ENCODE measurements at regions not wholly inside any gene's neighbourhood (a gene's known extent, or its start where the extent isn't known, plus 50 kb on each side); places are given as distances from the start of the nearest gene placed in this dataset.

DNA sequence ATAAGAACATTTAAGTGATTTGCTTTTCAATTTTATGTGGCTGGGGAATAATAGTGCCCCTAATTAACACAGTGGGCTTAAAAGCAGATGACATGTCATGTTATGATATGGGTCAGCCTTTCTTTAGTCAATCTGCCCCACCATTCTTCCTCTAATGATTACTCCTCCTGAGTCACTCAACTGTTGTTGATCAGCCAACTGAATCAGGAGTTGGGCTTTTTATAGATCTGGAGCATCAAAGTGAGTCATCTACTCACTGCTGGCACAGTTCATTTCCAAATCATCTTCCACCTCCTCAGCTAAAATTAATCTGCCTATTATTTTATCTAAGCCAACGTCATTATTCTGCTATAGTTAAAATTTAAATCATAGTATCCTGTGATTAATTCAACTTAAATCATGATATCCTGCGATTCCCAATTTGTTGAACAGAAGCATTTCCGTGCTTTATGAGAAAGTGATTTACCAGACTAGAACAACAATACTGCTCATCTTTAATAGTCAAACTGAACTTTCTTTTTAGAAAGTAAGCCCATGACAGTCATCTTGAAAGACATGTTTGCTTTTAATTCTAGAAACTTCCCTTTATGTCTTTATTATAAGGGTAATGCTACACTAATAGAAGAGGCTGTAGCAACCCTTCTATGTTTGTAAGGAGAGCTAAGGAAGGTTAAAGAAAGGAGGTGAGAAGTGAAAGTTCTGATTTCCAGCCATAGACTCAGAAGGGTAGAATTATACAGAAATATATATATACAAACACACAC, 551.4 kb downstream of the TBC1D4 start:
- no peak overlapping the region for H3K4me3 Mint-ChIP-seq
- H3K9me3 Mint-ChIP-seq: peaks cover 9% of the 10 kb centered on the region
- H3K4me1 Mint-ChIP-seq (ENCODE audit: low read depth): no peaks in the 10 kb centered on the region
- H3K27ac Mint-ChIP-seq: no peak overlapping the region
- no peaks in the 10 kb centered on the region for H3K36me3 Mint-ChIP-seq (ENCODE audit: low read depth)
- H3K27me3 Mint-ChIP-seq: no peaks in the 10 kb centered on the region

DNA sequence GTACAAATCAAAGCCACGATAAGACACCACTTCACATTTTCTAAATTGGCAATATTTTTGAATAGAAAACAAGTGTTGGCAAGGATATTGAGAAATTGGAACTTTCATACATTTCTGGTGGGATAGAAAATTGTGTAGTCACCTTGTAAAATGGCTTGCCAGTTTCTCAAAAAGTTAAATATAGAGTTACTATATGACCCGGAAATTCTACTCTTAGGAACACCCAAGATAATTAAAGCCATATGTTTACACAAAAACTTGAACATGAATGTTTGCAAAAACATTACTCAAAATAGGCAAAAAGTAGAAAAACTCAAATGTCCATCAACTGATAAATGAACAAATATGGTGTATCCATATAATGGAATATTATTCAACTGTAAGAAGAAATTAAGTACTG, 552.5 kb downstream of the TBC1D4 start:
- Mint-ChIP-seq H3K9me3 (peaks cover 8% of the 10 kb centered on the region), H3K27me3 (no peaks in the 10 kb centered on the region), H3K36me3 (ENCODE audit: low read depth) (no peaks in the 10 kb centered on the region), H3K4me3 (no peak overlapping the region), H3K27ac (no peak overlapping the region), H3K4me1 (ENCODE audit: low read depth) (no peaks in the 10 kb centered on the region)

DNA sequence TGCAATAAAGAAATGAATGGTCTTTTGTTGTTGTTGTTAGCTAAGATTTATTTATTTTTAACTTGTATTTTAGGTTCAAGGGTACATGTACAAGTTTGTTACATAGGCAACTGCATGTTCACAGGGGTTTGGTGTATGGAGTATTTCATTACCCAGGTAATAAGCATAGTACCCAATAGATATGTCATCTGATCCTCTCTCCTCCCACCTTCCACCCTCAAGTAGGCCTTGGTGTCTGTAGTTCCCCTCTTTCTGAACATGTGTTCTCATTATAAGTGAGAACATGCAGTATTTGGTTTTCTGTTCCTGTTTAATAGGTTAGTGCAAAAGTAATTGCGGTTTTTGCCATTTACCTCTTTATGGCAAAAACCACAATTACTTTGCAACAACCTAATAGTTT, 554.1 kb downstream of the TBC1D4 start:
- H3K4me1 Mint-ChIP-seq (ENCODE audit: low read depth): no peaks in the 10 kb centered on the region
- no peak overlapping the region for H3K4me3 Mint-ChIP-seq
- H3K27ac Mint-ChIP-seq: no peak overlapping the region
- H3K9me3 Mint-ChIP-seq: peaks cover 12% of the 10 kb centered on the region
- H3K36me3 Mint-ChIP-seq (ENCODE audit: low read depth): no peaks in the 10 kb centered on the region
- H3K27me3 Mint-ChIP-seq: no peaks in the 10 kb centered on the region

GRCh38 chr13:74922963-74923362, 559.0 kb downstream of the TBC1D4 start:
- H3K4me3 Mint-ChIP-seq: no peak overlapping the region
- H3K27me3 Mint-ChIP-seq: no peaks in the 10 kb centered on the region
- H3K9me3 Mint-ChIP-seq: peaks cover 12% of the 10 kb centered on the region
- no peaks in the 10 kb centered on the region for H3K36me3 Mint-ChIP-seq (ENCODE audit: low read depth)
- no peak overlapping the region for H3K27ac Mint-ChIP-seq
- H3K4me1 Mint-ChIP-seq (ENCODE audit: low read depth): no peaks in the 10 kb centered on the region

- Mint-ChIP-seq H3K36me3 (ENCODE audit: low read depth) (no peaks in the 10 kb centered on the region), H3K4me1 (ENCODE audit: low read depth) (no peaks in the 10 kb centered on the region), H3K27me3 (no peaks in the 10 kb centered on the region), H3K9me3 (peaks cover 10% of the 10 kb centered on the region), H3K4me3 (no peak overlapping the region), H3K27ac (no peak overlapping the region)
These were observed 560.6 kb downstream of the TBC1D4 start for GRCh38 chr13:74921326-74921725.

DNA sequence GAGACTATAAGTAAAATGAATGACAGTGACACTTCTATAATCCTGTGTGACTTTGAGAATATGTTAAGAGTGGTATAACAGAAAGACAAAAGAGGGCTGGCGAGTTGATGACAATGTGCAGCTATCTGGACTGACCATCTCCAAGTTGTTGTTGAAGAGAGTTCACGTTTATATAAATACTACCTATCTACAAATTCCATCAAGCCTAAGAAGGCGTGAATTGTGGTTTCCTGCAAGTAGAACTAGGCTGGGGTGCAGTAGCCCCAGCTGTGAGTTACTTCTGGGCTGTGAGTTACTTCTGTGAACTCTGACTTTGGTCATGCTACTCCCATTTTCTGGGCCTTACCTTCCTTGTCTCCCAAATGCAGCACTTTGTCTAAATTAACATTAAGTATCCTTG, 561.0 kb downstream of the TBC1D4 start:
- H3K27ac Mint-ChIP-seq: no peak overlapping the region
- H3K9me3 Mint-ChIP-seq: peaks cover 6% of the 10 kb centered on the region
- no peaks in the 10 kb centered on the region for H3K4me1 Mint-ChIP-seq (ENCODE audit: low read depth)
- no peak overlapping the region for H3K4me3 Mint-ChIP-seq
- H3K27me3 Mint-ChIP-seq: no peaks in the 10 kb centered on the region
- no peaks in the 10 kb centered on the region for H3K36me3 Mint-ChIP-seq (ENCODE audit: low read depth)

DNA sequence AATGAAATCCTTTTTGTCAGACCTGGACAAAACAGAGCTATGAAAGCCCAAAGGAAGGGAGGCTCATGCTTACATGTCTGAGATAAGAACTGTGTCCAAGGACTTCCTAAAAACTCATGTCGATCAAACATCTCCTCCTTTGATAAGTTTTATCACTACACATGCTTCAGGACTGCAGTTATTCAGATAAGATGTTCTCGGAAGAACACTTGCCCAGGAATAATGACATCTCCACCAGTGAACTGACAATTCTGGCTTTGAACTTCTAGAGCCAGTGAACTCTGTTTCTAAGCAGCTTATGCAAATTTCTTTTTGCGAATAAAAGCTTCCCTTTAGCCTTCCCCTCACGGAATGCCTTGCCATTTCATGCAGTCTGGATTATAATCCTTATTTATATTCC, 561.6 kb downstream of the TBC1D4 start:
- H3K4me1 Mint-ChIP-seq (ENCODE audit: low read depth): no peaks in the 10 kb centered on the region
- H3K4me3 Mint-ChIP-seq: no peak overlapping the region
- no peak overlapping the region for H3K27ac Mint-ChIP-seq
- peaks cover 4% of the 10 kb centered on the region for H3K9me3 Mint-ChIP-seq
- no peaks in the 10 kb centered on the region for H3K36me3 Mint-ChIP-seq (ENCODE audit: low read depth)
- no peaks in the 10 kb centered on the region for H3K27me3 Mint-ChIP-seq

GRCh38 chr13:74919914-74920313, 562.1 kb downstream of the TBC1D4 start:
- Mint-ChIP-seq H3K4me1 (ENCODE audit: low read depth) (no peaks in the 10 kb centered on the region), H3K27ac (no peak overlapping the region), H3K4me3 (no peak overlapping the region), H3K27me3 (no peaks in the 10 kb centered on the region), H3K9me3 (peaks cover 4% of the 10 kb centered on the region), H3K36me3 (ENCODE audit: low read depth) (no peaks in the 10 kb centered on the region)

DNA sequence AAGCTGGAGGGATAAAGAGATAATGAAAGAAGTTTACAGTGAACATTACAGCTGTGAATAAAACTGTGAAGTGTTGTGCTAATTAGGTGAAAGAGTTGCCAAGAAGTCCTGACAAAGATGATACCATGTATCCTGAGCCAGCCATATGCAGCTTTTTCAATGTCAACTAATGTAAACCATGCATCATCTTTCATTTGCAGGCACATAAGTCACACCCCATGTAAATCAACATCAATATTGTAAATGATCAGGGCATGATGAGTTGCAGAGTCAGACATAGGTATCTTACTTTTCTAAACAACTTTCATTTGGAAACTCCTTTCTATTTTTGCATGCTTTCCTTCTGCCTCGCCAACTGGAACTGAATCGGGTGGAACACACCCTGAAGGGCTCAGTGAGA, 569.1 kb downstream of the TBC1D4 start:
- Mint-ChIP-seq H3K4me1 (ENCODE audit: low read depth) (no peaks in the 10 kb centered on the region), H3K36me3 (ENCODE audit: low read depth) (no peaks in the 10 kb centered on the region)

GRCh38 chr13:74910415-74910814, 571.6 kb downstream of the TBC1D4 start:
- Mint-ChIP-seq H3K4me1 (ENCODE audit: low read depth) (no peaks in the 10 kb centered on the region), H3K36me3 (ENCODE audit: low read depth) (no peaks in the 10 kb centered on the region), H3K27me3 (no peaks in the 10 kb centered on the region), H3K9me3 (no peaks in the 10 kb centered on the region), H3K4me3 (no peak overlapping the region), H3K27ac (no peak overlapping the region)

More for the DNA sequence above, 569.1 kb downstream of the TBC1D4 start:
- no peaks in the 10 kb centered on the region for H3K9me3 Mint-ChIP-seq
- no peak overlapping the region for H3K4me3 Mint-ChIP-seq
- H3K27ac Mint-ChIP-seq: no peak overlapping the region
- no peaks in the 10 kb centered on the region for H3K27me3 Mint-ChIP-seq

DNA sequence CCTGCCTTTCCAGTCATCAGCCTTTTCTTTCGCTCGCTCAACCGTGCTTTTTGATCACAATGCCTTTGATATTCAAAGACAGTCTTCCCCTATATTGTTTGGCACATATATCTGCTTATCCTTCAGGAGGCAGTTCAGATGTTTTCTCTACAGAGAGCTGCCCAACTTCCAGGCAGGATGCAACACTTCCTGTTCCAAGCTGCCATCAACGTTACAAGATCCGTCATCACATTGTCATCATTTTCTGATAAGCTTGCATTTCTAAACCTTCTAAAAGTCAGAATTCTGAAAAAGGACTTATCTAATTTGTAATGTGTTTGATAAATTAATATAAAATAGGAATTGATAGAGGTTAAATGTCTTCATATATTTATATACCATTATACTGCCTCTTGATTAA, 574.2 kb downstream of the TBC1D4 start:
- Mint-ChIP-seq H3K4me1 (ENCODE audit: low read depth) (no peaks in the 10 kb centered on the region), H3K36me3 (ENCODE audit: low read depth) (no peaks in the 10 kb centered on the region), H3K9me3 (no peaks in the 10 kb centered on the region), H3K27me3 (no peaks in the 10 kb centered on the region), H3K4me3 (no peak overlapping the region), H3K27ac (no peak overlapping the region)

DNA sequence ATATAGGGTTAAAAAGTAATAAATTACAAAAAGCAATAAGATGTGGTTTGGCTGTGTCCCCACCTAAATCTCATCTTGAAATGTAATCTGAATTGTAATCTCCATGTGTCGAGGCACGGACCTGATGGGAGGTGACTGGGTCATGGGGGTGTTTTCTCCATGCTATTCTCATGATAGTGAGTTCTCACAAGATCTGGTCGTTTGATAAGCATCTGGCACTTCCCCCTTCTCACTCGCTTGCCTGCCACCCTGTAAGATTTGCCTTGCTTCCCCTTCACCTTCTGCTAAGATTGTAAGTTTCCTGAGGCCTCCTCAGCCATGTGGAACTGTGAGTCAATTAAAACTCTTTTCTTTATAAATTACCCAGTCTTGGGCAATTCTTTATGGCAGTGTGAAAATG, 577.4 kb downstream of the TBC1D4 start:
- Mint-ChIP-seq H3K4me3 (no peak overlapping the region), H3K27ac (no peak overlapping the region), H3K36me3 (ENCODE audit: low read depth) (no peaks in the 10 kb centered on the region), H3K9me3 (no peaks in the 10 kb centered on the region), H3K4me1 (ENCODE audit: low read depth) (no peaks in the 10 kb centered on the region), H3K27me3 (no peaks in the 10 kb centered on the region)

- H3K4me1 Mint-ChIP-seq (ENCODE audit: low read depth): no peaks in the 10 kb centered on the region
- H3K27ac Mint-ChIP-seq: no peak overlapping the region
- H3K27me3 Mint-ChIP-seq: peaks cover 4% of the 10 kb centered on the region
- H3K4me3 Mint-ChIP-seq: no peak overlapping the region
- H3K9me3 Mint-ChIP-seq: no peaks in the 10 kb centered on the region
- H3K36me3 Mint-ChIP-seq (ENCODE audit: low read depth): no peaks in the 10 kb centered on the region
These were observed 586.8 kb downstream of the TBC1D4 start for GRCh38 chr13:74895042-74895796.

DNA sequence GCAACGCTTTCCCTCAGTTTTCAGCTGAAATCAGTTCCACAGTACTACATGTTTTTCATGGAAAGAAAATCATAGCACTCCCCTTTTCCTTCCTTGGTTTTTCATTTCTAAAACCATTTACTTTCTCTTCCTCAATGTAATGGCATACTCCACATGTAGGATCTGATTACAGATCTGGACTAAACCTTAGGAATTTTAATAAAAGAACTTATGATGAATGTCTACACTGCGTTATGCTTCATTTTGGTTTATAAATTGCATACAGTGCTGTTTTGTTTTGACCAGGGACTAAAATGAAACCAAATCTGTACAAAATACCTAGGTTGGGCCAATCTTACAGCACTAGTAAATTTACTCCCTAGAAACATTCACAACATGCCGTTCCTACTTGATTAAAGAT, 589.9 kb downstream of the TBC1D4 start:
- Mint-ChIP-seq H3K27ac (no peak overlapping the region), H3K9me3 (no peaks in the 10 kb centered on the region), H3K4me1 (ENCODE audit: low read depth) (no peaks in the 10 kb centered on the region), H3K27me3 (no peaks in the 10 kb centered on the region), H3K36me3 (ENCODE audit: low read depth) (no peaks in the 10 kb centered on the region), H3K4me3 (no peak overlapping the region)

- no peaks in the 10 kb centered on the region for H3K9me3 Mint-ChIP-seq
- H3K4me1 Mint-ChIP-seq (ENCODE audit: low read depth): no peaks in the 10 kb centered on the region
- no peak overlapping the region for H3K27ac Mint-ChIP-seq
- no peaks in the 10 kb centered on the region for H3K27me3 Mint-ChIP-seq
- H3K36me3 Mint-ChIP-seq (ENCODE audit: low read depth): no peaks in the 10 kb centered on the region
- no peak overlapping the region for H3K4me3 Mint-ChIP-seq
These were observed 590.4 kb downstream of the TBC1D4 start for GRCh38 chr13:74891610-74892009.

DNA sequence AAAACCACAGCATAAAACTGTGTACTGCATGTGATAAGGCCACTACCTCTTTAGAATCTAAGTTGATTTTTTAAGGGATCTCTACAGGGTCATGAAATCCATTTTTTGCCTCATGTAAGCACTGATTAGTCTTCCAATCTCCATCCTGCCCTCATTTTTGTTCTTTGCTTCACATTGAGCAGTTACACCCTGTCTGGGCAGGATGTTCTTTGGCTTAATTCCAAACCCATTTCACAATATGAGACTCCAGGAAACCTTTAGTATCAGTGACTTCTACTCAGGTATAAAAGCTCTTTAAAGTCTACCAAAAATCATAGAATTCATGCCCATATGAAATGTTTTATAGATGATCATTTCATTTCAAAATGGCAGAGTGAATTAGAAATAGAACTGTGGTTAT, 592.6 kb downstream of the TBC1D4 start:
- no peaks in the 10 kb centered on the region for H3K36me3 Mint-ChIP-seq (ENCODE audit: low read depth)
- no peaks in the 10 kb centered on the region for H3K9me3 Mint-ChIP-seq
- no peak overlapping the region for H3K27ac Mint-ChIP-seq
- no peak overlapping the region for H3K4me3 Mint-ChIP-seq
- no peaks in the 10 kb centered on the region for H3K4me1 Mint-ChIP-seq (ENCODE audit: low read depth)
- H3K27me3 Mint-ChIP-seq: no peaks in the 10 kb centered on the region
